ENCODE measurements at regions not wholly inside any gene's neighbourhood (a gene's known extent, or its start where the extent isn't known, plus 50 kb on each side); places are given as distances from the start of the nearest gene placed in this dataset.
"Not testable (repeated sequence)": the region's sequence is repeated elsewhere in the genome, so short reads cannot be mapped to it uniquely, and the experiment has no call there.

DNA sequence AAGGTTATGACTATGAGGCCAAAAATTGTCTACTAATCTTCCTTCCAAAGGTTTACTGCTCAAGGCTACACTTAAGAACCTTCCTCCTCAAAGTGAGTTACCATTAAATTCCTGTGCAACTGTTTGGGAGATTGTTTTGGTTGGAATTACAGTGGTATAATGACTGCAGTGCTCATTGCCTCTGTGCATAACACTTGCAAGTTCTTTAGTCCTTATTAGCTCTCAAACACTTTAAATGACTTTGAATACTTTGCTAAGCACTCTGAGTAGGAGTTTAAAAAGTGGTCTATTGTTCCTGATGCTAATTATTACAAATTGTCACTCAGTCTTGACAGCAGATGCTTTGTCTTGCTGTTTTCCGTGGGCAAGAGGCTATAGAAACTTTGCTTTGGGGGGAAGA is 422.8 kb upstream of the PABPC4L start:
- CTCF ChIA-PET, result no interaction called here
- H3K36me3 Mint-ChIP-seq, result no peaks in the 10 kb centered on the region

DNA sequence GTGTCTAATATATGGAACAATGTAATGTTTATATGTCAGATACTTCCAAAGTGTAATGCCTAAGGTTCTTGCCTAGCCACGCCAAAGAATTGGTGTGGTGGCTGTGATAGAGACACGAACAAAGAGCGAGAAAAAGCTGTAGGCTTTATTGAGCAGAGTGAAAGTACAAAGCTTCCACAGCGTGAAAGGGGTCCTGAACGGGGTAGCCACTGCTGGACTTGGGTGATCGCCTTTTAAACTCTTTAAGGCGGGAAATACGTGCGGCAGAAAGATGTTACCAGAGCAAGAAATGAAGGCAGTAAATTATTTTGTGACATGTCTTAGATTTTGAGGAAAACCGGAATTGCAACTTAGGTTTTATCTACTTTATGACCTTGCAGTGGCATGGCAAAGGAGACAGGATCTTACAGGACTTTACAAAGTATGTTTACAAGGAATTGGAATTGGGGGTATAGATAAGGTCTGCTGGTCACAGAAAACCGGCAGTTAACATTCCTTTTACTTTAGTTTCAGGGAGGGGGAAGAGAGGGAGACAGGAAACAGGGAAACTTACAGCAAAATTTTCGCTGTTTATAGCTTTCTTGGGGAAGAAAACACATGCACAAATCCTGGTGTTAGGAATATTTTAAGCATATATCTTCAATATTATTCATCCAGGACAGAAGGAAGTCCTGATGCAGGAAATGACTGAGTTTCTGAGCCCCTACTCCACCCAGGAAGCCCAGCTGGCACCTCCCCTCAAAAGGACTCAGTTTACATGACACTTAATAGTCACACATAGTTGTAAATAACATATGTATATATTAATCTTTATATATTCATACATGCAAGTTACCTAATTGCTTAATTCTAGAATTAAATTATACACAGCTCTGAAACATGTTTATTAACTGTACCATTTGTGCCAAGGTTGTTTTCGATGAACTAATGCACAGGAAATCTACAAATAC is 421.3 kb upstream of the PABPC4L start:
- DNase-seq; ATAC-seq; H3K27ac Mint-ChIP-seq; H3K36me3 Mint-ChIP-seq; H3K4me1 Mint-ChIP-seq; H3K27me3 Mint-ChIP-seq; H3K4me3 Mint-ChIP-seq; H3K9me3 Mint-ChIP-seq (ENCODE audit: low read depth); CTCF ChIA-PET: not testable (repeated sequence)

More for the DNA sequence above, 422.8 kb upstream of the PABPC4L start:
- Mint-ChIP-seq H3K4me3 (no peak overlapping the region), H3K4me1 (no peaks in the 10 kb centered on the region), H3K27ac (no peak overlapping the region), H3K9me3 (ENCODE audit: low read depth) (peaks cover 6% of the 10 kb centered on the region), H3K27me3 (no peaks in the 10 kb centered on the region)
- no peak for DNase-seq
- no peak for ATAC-seq

DNA sequence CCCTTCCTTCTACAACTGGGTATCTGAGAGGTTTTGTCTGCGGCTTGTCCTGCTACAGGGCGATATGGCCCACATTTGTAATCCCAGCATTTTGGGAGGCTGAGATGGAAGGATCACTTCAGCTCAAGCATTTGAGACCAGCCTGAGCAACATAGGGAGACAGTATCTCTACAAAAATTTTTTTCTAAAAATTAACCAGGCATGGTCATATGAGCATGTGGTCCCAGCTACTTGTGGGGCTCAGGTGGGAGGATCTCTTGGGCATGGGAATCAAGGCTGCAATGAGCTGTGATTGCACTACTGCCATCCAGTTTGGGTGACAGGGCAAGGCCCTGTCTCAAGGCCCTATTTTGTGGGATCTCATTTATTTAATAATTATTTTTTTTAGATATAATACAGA is 420.6 kb upstream of the PABPC4L start:
- DNase-seq (no peak), ATAC-seq (no peak)
- no peak overlapping the region for H3K4me3 Mint-ChIP-seq
- H3K27me3 Mint-ChIP-seq, result no peaks in the 10 kb centered on the region
- no peaks in the 10 kb centered on the region for H3K4me1 Mint-ChIP-seq
- no peak overlapping the region for H3K27ac Mint-ChIP-seq
- no peaks in the 10 kb centered on the region for H3K36me3 Mint-ChIP-seq
- CTCF ChIA-PET, result no interaction called here
- peaks cover 8% of the 10 kb centered on the region for H3K9me3 Mint-ChIP-seq (ENCODE audit: low read depth)

DNA sequence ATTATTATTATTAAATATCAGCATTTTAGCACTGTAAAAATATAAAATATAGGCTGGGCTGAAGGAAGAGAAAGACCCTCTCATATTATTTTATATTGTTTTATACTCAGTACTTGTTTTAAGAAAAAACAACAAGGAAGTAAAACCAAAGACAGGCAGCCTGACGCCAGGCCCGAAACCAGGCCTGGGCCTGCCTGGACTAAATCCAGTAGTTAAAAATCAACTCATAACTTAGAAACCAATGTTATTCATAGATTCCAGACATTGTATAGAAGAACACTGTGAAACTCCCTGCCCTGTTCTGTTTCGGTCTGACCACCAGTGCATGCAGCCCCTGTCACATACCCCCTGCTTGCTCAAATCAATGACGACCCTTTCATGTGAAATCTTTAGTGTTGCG is 420.1 kb upstream of the PABPC4L start:
- H3K27ac Mint-ChIP-seq; H3K27me3 Mint-ChIP-seq; H3K36me3 Mint-ChIP-seq; H3K9me3 Mint-ChIP-seq (ENCODE audit: low read depth); CTCF ChIA-PET; H3K4me3 Mint-ChIP-seq; DNase-seq; ATAC-seq; H3K4me1 Mint-ChIP-seq: not testable (repeated sequence)

DNA sequence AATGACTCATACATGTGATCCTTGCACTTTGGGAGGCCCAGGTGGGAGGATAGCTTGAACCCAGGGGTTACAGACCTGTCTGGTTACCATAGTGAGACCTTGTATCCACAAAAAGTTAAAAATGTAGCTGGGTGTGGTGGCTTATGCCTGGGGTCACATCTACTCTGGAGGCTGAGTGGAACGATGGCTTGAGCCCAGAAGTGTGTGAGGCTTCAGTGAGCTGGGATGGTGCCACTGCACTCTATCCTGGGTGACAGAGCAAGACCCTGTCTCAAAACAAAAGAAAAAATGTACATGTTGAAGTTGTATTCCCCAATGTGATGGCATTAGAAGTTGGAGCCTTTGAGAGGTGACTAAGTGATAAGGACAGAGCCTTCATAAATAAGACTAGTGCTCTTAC is 409.4 kb upstream of the PABPC4L start:
- no peaks in the 10 kb centered on the region for H3K27me3 Mint-ChIP-seq
- no peak overlapping the region for H3K27ac Mint-ChIP-seq
- CTCF ChIA-PET, result no interaction called here
- DNase-seq (no peak), ATAC-seq (no peak)
- peaks cover 2% of the 10 kb centered on the region for H3K9me3 Mint-ChIP-seq (ENCODE audit: low read depth)
- no peak overlapping the region for H3K4me3 Mint-ChIP-seq
- no peaks in the 10 kb centered on the region for H3K36me3 Mint-ChIP-seq
- no peaks in the 10 kb centered on the region for H3K4me1 Mint-ChIP-seq

DNA sequence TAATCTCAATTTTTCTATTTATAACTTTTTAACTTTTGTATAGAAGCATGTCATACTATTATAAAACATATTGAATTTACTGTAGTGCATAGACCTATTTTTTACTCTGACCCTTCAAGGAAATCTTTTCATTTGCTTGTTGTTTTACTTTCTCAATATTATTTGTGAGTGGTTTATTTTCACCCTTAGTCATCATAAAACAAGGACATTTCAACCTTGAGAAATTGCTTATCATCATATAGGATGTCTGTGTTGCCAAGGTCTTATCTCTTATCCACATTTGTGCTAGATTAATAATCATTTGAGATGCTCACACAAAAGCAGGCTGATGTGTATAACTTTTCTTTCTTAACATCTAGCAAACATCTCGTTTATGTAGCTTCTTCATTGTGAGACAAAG is 408.6 kb upstream of the PABPC4L start:
- CTCF ChIA-PET, result no interaction called here
- ATAC-seq (no peak), DNase-seq (no peak)
- Mint-ChIP-seq H3K27ac (no peak overlapping the region), H3K36me3 (no peaks in the 10 kb centered on the region), H3K9me3 (ENCODE audit: low read depth) (peaks cover 2% of the 10 kb centered on the region), H3K4me3 (no peak overlapping the region), H3K27me3 (no peaks in the 10 kb centered on the region), H3K4me1 (no peaks in the 10 kb centered on the region)

DNA sequence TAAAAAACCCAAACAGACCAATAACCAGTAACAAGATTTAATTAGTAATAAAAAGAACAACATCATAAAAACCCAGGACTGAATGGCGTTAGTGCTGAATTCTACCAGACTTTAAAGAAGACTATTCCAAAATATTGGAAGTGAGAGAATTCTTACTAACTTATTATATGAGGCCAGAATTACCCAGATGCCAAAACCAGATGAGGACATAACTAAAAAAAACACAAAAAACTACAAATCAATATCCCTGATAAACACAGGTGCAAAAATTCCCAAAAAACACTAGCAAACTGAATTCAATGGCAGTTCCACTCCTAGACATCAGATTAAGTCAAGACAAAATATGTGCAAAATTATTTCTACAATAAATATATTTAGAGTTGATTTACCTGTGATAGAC is 400.1 kb upstream of the PABPC4L start:
- Mint-ChIP-seq H3K9me3 (ENCODE audit: low read depth) (peaks cover 6% of the 10 kb centered on the region), H3K36me3 (no peaks in the 10 kb centered on the region), H3K27me3 (no peaks in the 10 kb centered on the region), H3K4me3 (no peak overlapping the region), H3K4me1 (no peaks in the 10 kb centered on the region), H3K27ac (no peak overlapping the region)
- CTCF ChIA-PET, result no interaction called here
- ATAC-seq (no peak), DNase-seq (no peak)

DNA sequence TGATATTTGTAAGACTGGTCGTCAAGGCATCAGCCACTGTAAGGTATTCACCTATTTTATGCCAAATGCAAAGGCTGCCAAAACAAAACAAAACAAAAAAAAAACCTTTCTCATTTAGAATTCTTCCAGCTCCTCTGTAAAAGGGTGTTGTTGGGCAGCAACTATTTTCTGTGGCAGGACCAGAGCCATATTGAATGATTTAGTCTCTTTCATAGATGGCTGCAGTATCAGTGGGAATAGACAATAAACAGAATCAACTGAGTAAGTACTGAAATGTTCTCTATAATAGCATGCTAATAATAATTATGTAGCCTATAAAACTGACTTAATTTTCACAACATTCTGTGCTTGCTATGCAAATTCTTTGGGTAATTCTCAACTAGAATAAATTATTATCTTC is 389.7 kb upstream of the PABPC4L start:
- H3K27ac Mint-ChIP-seq, result no peak overlapping the region
- H3K27me3 Mint-ChIP-seq, result no peaks in the 10 kb centered on the region
- ATAC-seq, result no peak
- no peak for DNase-seq
- no peaks in the 10 kb centered on the region for H3K36me3 Mint-ChIP-seq
- H3K4me1 Mint-ChIP-seq, result no peaks in the 10 kb centered on the region
- no peak overlapping the region for H3K4me3 Mint-ChIP-seq
- CTCF ChIA-PET, result no interaction called here
- H3K9me3 Mint-ChIP-seq (ENCODE audit: low read depth), result no peaks in the 10 kb centered on the region

DNA sequence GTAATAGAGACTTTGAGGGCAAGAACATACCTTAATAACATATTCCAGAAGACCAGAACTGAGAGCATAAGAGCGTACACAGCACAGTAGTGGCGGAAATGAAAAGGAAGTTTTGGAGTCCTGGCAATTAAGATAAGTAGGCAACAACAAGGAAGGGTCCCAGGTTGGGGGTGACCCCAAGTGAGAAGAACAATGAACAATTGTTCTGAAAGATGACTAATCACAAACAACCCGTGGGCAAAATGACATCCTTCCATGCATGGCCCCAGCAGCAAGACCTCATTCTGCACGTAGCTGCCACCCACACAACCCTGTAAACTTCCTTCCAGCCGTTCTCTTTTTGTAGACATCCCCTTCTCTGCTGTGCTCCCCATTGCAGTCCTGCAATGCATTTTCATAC is 384.4 kb upstream of the PABPC4L start:
- DNase-seq (no peak), ATAC-seq (no peak)
- no peak overlapping the region for H3K4me3 Mint-ChIP-seq
- H3K27me3 Mint-ChIP-seq, result no peaks in the 10 kb centered on the region
- peaks cover 4% of the 10 kb centered on the region for H3K9me3 Mint-ChIP-seq (ENCODE audit: low read depth)
- H3K4me1 Mint-ChIP-seq, result no peaks in the 10 kb centered on the region
- CTCF ChIA-PET, result no interaction called here
- H3K36me3 Mint-ChIP-seq, result no peaks in the 10 kb centered on the region
- H3K27ac Mint-ChIP-seq, result no peak overlapping the region

DNA sequence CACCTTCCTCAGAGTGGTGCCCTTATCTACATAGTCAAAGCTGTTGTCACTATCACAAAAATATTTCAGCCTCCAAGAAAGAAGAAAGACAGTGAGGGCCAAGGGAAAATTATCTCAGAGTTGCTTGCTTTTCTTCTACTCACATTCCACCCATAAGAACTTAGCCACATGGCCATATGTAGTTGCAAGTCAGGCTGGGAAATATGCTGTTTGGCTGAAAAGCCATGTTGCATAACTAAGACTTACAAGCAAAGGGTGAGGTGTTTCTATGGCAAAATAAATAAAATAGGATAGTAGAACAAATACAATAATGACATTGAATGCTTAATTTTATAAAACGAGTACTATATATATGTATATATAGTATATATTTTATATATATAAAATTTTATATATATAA is 365.9 kb upstream of the PABPC4L start:
- CTCF ChIA-PET, result no interaction called here
- H3K36me3 Mint-ChIP-seq, result no peaks in the 10 kb centered on the region
- no peak for ATAC-seq
- H3K4me3 Mint-ChIP-seq, result no peak overlapping the region
- no peaks in the 10 kb centered on the region for H3K27me3 Mint-ChIP-seq
- peaks cover 7% of the 10 kb centered on the region for H3K9me3 Mint-ChIP-seq (ENCODE audit: low read depth)
- no peaks in the 10 kb centered on the region for H3K4me1 Mint-ChIP-seq
- DNase-seq, result no peak
- H3K27ac Mint-ChIP-seq, result no peak overlapping the region

DNA sequence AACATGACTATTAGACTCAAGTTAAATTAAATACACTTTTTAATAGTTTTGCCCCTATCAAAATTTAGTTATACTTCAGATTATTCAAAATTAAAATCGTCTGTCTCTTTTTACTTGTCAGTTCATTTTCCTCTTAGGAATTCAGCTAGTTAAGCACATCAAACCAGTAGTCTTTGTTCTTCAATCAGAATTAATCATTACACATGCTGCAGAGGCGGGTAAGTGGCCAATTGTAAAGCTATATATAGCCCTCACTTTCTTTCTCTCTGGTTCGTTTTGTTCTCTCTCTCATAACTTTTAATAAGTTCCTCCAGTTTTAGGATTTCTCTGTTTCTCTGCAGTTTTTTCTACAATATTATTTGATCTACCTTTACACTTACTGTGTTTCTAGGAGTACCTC is 359.1 kb upstream of the PABPC4L start:
- CTCF ChIA-PET, result no interaction called here
- ATAC-seq (no peak), DNase-seq (no peak)
- Mint-ChIP-seq H3K9me3 (ENCODE audit: low read depth) (no peaks in the 10 kb centered on the region), H3K27me3 (no peaks in the 10 kb centered on the region), H3K4me3 (no peak overlapping the region), H3K4me1 (no peaks in the 10 kb centered on the region), H3K36me3 (no peaks in the 10 kb centered on the region), H3K27ac (no peak overlapping the region)

DNA sequence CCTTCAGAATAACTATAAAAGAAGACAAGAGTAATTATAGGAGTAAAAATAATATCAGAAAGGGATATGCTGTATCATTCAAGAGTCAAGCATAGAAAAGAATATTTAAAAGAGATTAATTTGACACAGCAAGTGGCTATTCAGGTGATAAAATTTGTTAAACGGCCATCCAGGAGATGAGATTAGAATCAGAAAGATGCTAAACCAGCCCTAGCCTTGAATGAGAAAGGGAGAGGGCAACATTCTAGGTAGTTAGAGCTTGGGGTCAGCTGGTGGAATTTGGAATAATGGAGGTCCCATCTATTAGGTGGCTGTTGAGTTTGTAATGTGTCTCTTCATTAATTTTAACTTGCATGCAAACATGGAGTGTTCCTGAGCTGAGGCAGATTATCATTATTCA is 350.5 kb upstream of the PABPC4L start:
- no peak for ATAC-seq

DNA sequence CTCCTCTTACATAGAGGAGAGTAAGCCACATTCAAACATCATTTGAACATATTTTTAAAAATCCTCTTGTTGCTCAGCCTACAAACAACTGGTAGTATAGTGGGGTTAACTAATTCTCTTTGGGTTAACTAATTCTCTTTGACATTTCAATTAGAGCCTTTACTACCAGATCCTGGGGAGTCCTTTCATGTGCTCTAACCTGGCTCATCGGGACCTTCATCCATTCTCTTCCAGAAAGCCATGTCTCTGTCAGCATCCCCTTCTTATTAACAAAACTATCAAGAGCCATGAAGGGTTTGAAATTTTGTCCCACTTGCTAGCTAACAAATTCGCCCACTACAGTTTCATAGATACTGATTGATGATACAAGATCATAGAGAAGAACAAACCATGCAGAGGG is 349.8 kb upstream of the PABPC4L start:
- Mint-ChIP-seq H3K9me3 (ENCODE audit: low read depth) (peaks cover 4% of the 10 kb centered on the region), H3K27ac (no peak overlapping the region), H3K4me3 (no peak overlapping the region), H3K36me3 (no peaks in the 10 kb centered on the region), H3K4me1 (no peaks in the 10 kb centered on the region), H3K27me3 (no peaks in the 10 kb centered on the region)
- DNase-seq, result no peak
- no peak for ATAC-seq
- CTCF ChIA-PET, result no interaction called here

More for the DNA sequence above, 350.5 kb upstream of the PABPC4L start:
- H3K27me3 Mint-ChIP-seq, result no peaks in the 10 kb centered on the region
- no peak overlapping the region for H3K27ac Mint-ChIP-seq
- no peaks in the 10 kb centered on the region for H3K36me3 Mint-ChIP-seq
- H3K4me3 Mint-ChIP-seq, result no peak overlapping the region
- H3K4me1 Mint-ChIP-seq, result no peaks in the 10 kb centered on the region
- CTCF ChIA-PET, result no interaction called here
- DNase-seq, result no peak
- H3K9me3 Mint-ChIP-seq (ENCODE audit: low read depth), result peaks cover 2% of the 10 kb centered on the region

DNA sequence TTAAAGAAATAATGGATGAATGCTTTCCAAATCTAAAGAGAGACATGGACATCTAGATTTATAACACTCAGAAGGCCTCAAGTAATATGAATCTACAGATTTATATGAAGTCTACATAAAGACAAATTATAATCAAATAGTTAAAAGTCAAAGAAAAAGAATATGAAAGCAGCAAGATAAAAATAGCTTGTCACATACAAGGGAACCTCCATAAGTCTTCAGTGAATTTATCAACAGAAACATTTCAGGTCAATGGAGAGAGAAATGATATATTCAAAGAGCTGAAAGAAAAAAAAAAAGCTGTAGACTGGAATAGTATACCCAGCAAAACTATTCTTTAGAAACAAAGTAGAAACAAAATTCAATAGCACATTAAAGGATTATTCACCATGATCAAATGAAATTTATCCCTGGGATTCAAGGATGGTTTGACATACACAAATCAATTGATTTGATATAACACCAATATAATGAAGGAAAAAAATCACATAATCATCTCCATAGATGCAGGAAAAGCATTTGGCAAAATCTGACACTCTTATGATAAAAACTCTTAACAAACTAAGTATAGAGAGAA is 346.6 kb upstream of the PABPC4L start:
- H3K27me3 Mint-ChIP-seq, result no peaks in the 10 kb centered on the region
- no peak for ATAC-seq
- H3K36me3 Mint-ChIP-seq, result no peaks in the 10 kb centered on the region
- H3K4me3 Mint-ChIP-seq, result no peak overlapping the region
- H3K9me3 Mint-ChIP-seq (ENCODE audit: low read depth), result peaks cover 4% of the 10 kb centered on the region
- no peak for DNase-seq
- H3K27ac Mint-ChIP-seq, result no peak overlapping the region
- no peaks in the 10 kb centered on the region for H3K4me1 Mint-ChIP-seq
- CTCF ChIA-PET, result no interaction called here
